Mesenchymal stem cell (in vitro differentiated cells and primary cell): ENCODE measurements at regions not wholly inside any gene's neighbourhood (a gene's known extent, or its start where the extent isn't known, plus 50 kb on each side); places are given as distances from the start of the nearest gene placed in this dataset.

Experiments
- DNase-seq: peaks from one replicate; pipeline ENCODE4 v3.0.0-alpha.2; 2013
- H2AFZ ChIP-seq: one replicate; pipeline ENCODE4 v1.6.1; 2013; ENCODE audit warnings: low read depth, mild to moderate bottlenecking, control low read depth, inconsistent platforms, low read length, moderate library complexity
- H2AK5ac ChIP-seq: 2 replicates; pipeline ENCODE4 v1.6.1; 2013; ENCODE audit warnings: low read length, moderate library complexity, mild to moderate bottlenecking, inconsistent platforms; ENCODE audit not compliant: severe bottlenecking
- H2BK120ac ChIP-seq: one replicate; pipeline ENCODE4 v1.6.1; 2013; ENCODE audit warnings: low read depth, mild to moderate bottlenecking, inconsistent platforms, low read length, moderate library complexity
- H2BK12ac ChIP-seq, 2 experiments: one replicate each; pipeline ENCODE4 v1.6.1; 2013; ENCODE audit warnings: inconsistent platforms in 2 of 2, low read length in 2 of 2, mild to moderate bottlenecking in 2 of 2, moderate library complexity in 2 of 2, control low read depth in 1 of 2
- H2BK15ac ChIP-seq: one replicate; pipeline ENCODE4 v1.6.1; 2013; ENCODE audit warnings: mild to moderate bottlenecking, low read depth, inconsistent platforms; ENCODE audit not compliant: poor library complexity, severe bottlenecking
- H2BK5ac ChIP-seq: 2 replicates; pipeline ENCODE4 v1.6.1; 2013; ENCODE audit warnings: low read depth, mild to moderate bottlenecking, low read length, control low read depth, inconsistent platforms; ENCODE audit not compliant: poor library complexity, severe bottlenecking
- H3K14ac ChIP-seq, 2 experiments: one replicate each; pipeline ENCODE4 v1.6.1; 2013; ENCODE audit warnings: inconsistent platforms in 2 of 2, low read length in 2 of 2, control low read depth in 1 of 2, mild to moderate bottlenecking in 1 of 2, moderate library complexity in 1 of 2
- H3K18ac ChIP-seq, 2 experiments: one replicate each; pipeline ENCODE4 v1.6.1; 2013; ENCODE audit warnings: inconsistent platforms in 2 of 2, low read length in 2 of 2, control low read depth in 1 of 2, low read depth in 1 of 2, mild to moderate bottlenecking in 1 of 2
- H3K23ac ChIP-seq, 2 experiments: one replicate each; pipeline ENCODE4 v1.6.1; 2013; ENCODE audit warnings: inconsistent platforms in 2 of 2, low read length in 2 of 2, mild to moderate bottlenecking in 2 of 2, moderate library complexity in 2 of 2, control low read depth in 1 of 2
- H3K27ac ChIP-seq: 2 replicates; pipeline ENCODE4 v1.5.1; 2013; ENCODE audit warnings: mild to moderate bottlenecking, moderate library complexity, low read length, control low read depth, inconsistent platforms; ENCODE audit not compliant: poor library complexity, severe bottlenecking
- H3K27me3 ChIP-seq, 2 experiments: 2 replicates each; pipeline versions ENCODE4 v1.6.1 to v1.7.0; 2013; ENCODE audit warnings: low read length in 2 of 2, mild to moderate bottlenecking in 2 of 2, moderate library complexity in 2 of 2, control low read depth in 1 of 2, inconsistent platforms in 1 of 2; ENCODE audit not compliant: control insufficient read depth in 1 of 2, insufficient read depth in 1 of 2
- H3K36me3 ChIP-seq, 2 experiments: 2 replicates each; pipeline versions ENCODE4 v1.6.1 to v1.7.0; 2013; ENCODE audit warnings: low read length in 2 of 2, control low read depth in 1 of 2, inconsistent platforms in 1 of 2, low read depth in 1 of 2, mild to moderate bottlenecking in 1 of 2; ENCODE audit not compliant: insufficient read depth in 2 of 2, control insufficient read depth in 1 of 2
- H3K4ac ChIP-seq, 2 experiments: one replicate each; pipeline ENCODE4 v1.6.1; 2013; ENCODE audit warnings: inconsistent platforms in 2 of 2, low read length in 2 of 2, mild to moderate bottlenecking in 2 of 2, moderate library complexity in 2 of 2, control low read depth in 1 of 2, low read depth in 1 of 2
- H3K4me1 ChIP-seq: 2 replicates; pipeline ENCODE4 v1.6.1; 2013; ENCODE audit warnings: low read depth, low read length, control low read depth; ENCODE audit not compliant: control insufficient read depth, insufficient read depth
- H3K4me2 ChIP-seq: 2 replicates; pipeline ENCODE4 v1.6.1; 2013; ENCODE audit warnings: low read length, mild to moderate bottlenecking, inconsistent platforms; ENCODE audit not compliant: poor library complexity, severe bottlenecking
- H3K4me3 ChIP-seq, 2 experiments: 2 replicates each; pipeline versions ENCODE4 v1.5.1 to v1.7.0; 2013; ENCODE audit warnings: low read length in 2 of 2, mild to moderate bottlenecking in 2 of 2, control low read depth in 1 of 2, low read depth in 1 of 2; ENCODE audit not compliant: insufficient read depth in 1 of 2
- H3K79me1 ChIP-seq: replicated peaks from 2 replicates; pipeline ENCODE4 v1.6.1; 2013; ENCODE audit warnings: mild to moderate bottlenecking, control low read depth, low read length, inconsistent platforms; ENCODE audit not compliant: poor library complexity, severe bottlenecking
- H3K9ac ChIP-seq: 2 replicates; pipeline ENCODE4 v1.7.0; 2013; ENCODE audit warnings: mild to moderate bottlenecking, low read length, moderate library complexity
- H3K9me3 ChIP-seq: 2 replicates; pipeline ENCODE4 v1.7.0; 2013; ENCODE audit warnings: mild to moderate bottlenecking, low read length; ENCODE audit not compliant: control insufficient read depth
- H4K8ac ChIP-seq: one replicate; pipeline ENCODE4 v1.6.1; 2013; ENCODE audit warnings: inconsistent platforms, mild to moderate bottlenecking, low read length, moderate library complexity
- H4K91ac ChIP-seq: one replicate; pipeline ENCODE4 v1.6.1; 2013; ENCODE audit warnings: mild to moderate bottlenecking, low read length, inconsistent platforms
- WGBS: methylation state at CpG from one replicate; pipeline ENCODE4 v1.1.7; 2013; ENCODE audit warnings: mixed read lengths; 5-methylcytosine and 5-hydroxymethylcytosine counted together

DNA sequence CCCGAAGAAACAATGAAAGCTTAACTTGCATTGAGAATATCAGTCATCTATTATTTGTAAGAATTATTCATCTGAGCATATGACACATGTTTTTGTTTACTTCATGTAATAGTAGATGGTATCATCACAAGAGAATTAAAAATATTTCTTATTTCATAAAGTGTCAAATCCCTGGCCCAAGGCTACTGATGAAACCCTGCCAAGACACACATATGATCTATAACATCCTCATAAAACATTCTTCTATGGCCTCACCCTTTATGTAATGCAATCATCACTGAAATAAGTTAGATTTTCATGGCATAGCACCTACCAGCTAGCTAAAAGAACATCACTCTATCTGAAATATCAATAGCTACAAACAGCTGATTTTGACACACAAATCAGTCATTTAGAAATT is 385.6 kb upstream of the PHF14 start:
- H2BK15ac ChIP-seq = no peak overlapping the region
- no peak overlapping the region for H4K91ac ChIP-seq
- no peak overlapping the region for H2AFZ ChIP-seq
- no CpG with 5 or more reads among the region's 1 CpG for WGBS
- no peak overlapping the region for H3K23ac ChIP-seq
- no peak overlapping the region for H2BK12ac ChIP-seq
- no peaks in the 10 kb centered on the region for H3K79me1 ChIP-seq
- H3K4me3 ChIP-seq = no peak overlapping the region
- no peak overlapping the region for H3K14ac ChIP-seq
- H3K4me1 ChIP-seq = no peaks in the 10 kb centered on the region
- no peak overlapping the region for H3K4me2 ChIP-seq
- no peak for DNase-seq
- H3K27ac ChIP-seq = no peak overlapping the region
- no peaks in the 10 kb centered on the region for H3K9me3 ChIP-seq
- no peak overlapping the region for H2BK120ac ChIP-seq
- H2BK5ac ChIP-seq = no peak overlapping the region
- H2AK5ac ChIP-seq = no peak overlapping the region
- H3K18ac ChIP-seq = no peak overlapping the region
- no peaks in the 10 kb centered on the region for H3K27me3 ChIP-seq
- H4K8ac ChIP-seq = no peak overlapping the region
- no peak overlapping the region for H3K9ac ChIP-seq
- H3K36me3 ChIP-seq = no peaks in the 10 kb centered on the region
- H3K4ac ChIP-seq = no peak overlapping the region

DNA sequence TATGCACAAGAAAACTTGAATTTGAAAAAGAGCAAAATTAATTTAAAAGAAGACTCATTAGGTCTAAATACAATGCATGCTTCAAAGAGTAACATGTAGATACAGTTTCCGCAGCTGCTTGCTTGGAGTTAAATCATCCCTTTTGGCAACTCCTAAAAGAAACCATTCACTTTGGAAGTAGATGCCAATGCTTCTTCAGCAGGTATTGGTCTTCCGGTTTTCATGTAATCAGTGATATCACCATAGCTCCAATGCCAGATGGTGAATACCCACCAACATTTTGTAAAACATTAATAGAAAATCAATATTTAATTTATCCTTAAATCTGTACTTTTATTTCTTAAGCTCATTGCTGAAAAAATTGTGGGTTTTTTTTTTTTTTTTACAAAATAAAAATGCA is 381.1 kb upstream of the PHF14 start:
- H3K4me3 ChIP-seq = no peak overlapping the region
- H3K4me2 ChIP-seq = no peak overlapping the region
- H4K8ac ChIP-seq = no peak overlapping the region
- H3K4ac ChIP-seq = no peak overlapping the region
- no peak overlapping the region for H3K18ac ChIP-seq
- H2BK120ac ChIP-seq = no peak overlapping the region
- H3K79me1 ChIP-seq = no peaks in the 10 kb centered on the region
- no peak overlapping the region for H3K9ac ChIP-seq
- no peak overlapping the region for H3K23ac ChIP-seq
- H2AK5ac ChIP-seq = no peak overlapping the region
- no peak overlapping the region for H3K14ac ChIP-seq
- H3K4me1 ChIP-seq = no peaks in the 10 kb centered on the region
- DNase-seq = no peak
- H3K36me3 ChIP-seq = no peaks in the 10 kb centered on the region
- H3K27me3 ChIP-seq = no peaks in the 10 kb centered on the region
- H4K91ac ChIP-seq = no peak overlapping the region
- 90% methylated on average over 2 of the region's 2 CpGs for WGBS
- no peak overlapping the region for H3K27ac ChIP-seq
- H2BK12ac ChIP-seq = no peak overlapping the region
- no peak overlapping the region for H2BK15ac ChIP-seq
- H3K9me3 ChIP-seq = no peaks in the 10 kb centered on the region
- H2AFZ ChIP-seq = no peak overlapping the region
- H2BK5ac ChIP-seq = no peak overlapping the region

DNA sequence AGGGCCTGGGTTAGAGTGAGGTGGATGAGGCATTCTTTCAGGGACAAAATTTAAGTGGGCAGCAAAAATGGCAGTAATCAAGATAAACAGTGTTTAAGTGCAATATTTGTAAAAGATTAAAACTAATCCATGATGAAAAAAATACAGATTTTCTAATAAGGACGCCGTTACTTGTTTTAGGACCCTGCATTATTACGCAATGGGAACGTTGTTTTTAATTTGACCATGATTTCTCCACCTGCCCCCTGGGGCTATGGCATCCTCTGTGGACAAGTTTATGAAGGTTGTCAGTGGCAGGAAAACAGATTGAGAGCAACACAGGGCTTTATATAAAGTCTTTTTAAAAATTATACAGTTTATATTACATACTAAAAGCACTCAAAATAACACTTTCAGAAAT is 380.6 kb upstream of the PHF14 start:
- DNase-seq = no peak
- no peak overlapping the region for H3K14ac ChIP-seq

DNA sequence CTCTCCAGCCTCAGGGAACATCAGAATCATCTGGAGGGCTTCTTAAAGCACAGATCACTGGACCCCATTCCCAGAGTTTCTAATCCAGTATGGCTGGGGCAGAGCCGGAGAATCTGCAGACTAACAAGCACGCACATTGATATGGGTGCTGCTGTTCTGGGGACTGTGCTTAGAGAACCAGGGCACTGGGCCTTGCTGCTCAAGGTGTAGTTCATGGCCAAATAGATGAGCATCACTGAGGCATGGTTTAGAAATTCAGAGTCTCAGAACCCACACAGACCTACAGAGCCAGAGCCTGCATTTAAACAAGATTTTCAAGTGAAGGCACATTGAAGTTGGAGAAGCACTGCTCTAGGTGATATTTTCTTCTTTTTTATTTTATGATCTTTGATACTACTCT is 376.8 kb upstream of the PHF14 start:
- H3K4me3 ChIP-seq = no peak overlapping the region
- peak overlapping the region in 1 of 2 experiments; percentile 28 for H3K14ac ChIP-seq
- H2BK120ac ChIP-seq = no peak overlapping the region
- no peak overlapping the region for H3K27ac ChIP-seq
- H3K18ac ChIP-seq = no peak overlapping the region
- no peaks in the 10 kb centered on the region for H3K79me1 ChIP-seq
- WGBS = 97% methylated on average over 2 of the region's 2 CpGs
- H3K27me3 ChIP-seq = no peaks in the 10 kb centered on the region
- DNase-seq = no peak
- H3K4me1 ChIP-seq = no peaks in the 10 kb centered on the region
- no peak overlapping the region for H3K4ac ChIP-seq
- H3K9ac ChIP-seq = no peak overlapping the region
- H2AFZ ChIP-seq = no peak overlapping the region
- no peaks in the 10 kb centered on the region for H3K36me3 ChIP-seq
- peak overlapping the region; percentile 16 for H3K4me2 ChIP-seq
- no peak overlapping the region for H4K8ac ChIP-seq
- no peak overlapping the region for H2BK5ac ChIP-seq
- H2AK5ac ChIP-seq = no peak overlapping the region
- H2BK12ac ChIP-seq = no peak overlapping the region
- H3K23ac ChIP-seq = no peak overlapping the region
- H3K9me3 ChIP-seq = no peaks in the 10 kb centered on the region
- no peak overlapping the region for H2BK15ac ChIP-seq
- no peak overlapping the region for H4K91ac ChIP-seq

More for the DNA sequence above, 380.6 kb upstream of the PHF14 start:
- Histone ChIP-seq H2BK5ac (no peak overlapping the region), H4K91ac (no peak overlapping the region), H2BK15ac (no peak overlapping the region), H2BK12ac (no peak overlapping the region), H3K79me1 (no peaks in the 10 kb centered on the region), H3K9me3 (no peaks in the 10 kb centered on the region), H3K23ac (no peak overlapping the region), H3K4ac (no peak overlapping the region), H3K36me3 (no peaks in the 10 kb centered on the region), H3K4me2 (no peak overlapping the region), H3K27ac (no peak overlapping the region), H3K4me3 (no peak overlapping the region), H3K9ac (no peak overlapping the region), H2BK120ac (no peak overlapping the region), H2AFZ (no peak overlapping the region), H3K27me3 (no peaks in the 10 kb centered on the region), H4K8ac (no peak overlapping the region), H3K18ac (no peak overlapping the region), H3K4me1 (no peaks in the 10 kb centered on the region), H2AK5ac (no peak overlapping the region)
- 98% methylated on average over 4 of the region's 4 CpGs for WGBS
